Panc1 (cell line): ENCODE measurements at regions not wholly inside any gene's neighbourhood (a gene's known extent, or its start where the extent isn't known, plus 50 kb on each side); places are given as distances from the start of the nearest gene placed in this dataset.

Experiments
- ATAC-seq: fragments of 200-7000 bp; cut with Tn5 transposase; 2 replicates; pipeline ENCODE4 v1.9.1; 2020; ENCODE audit warnings: mild to moderate bottlenecking, moderate library complexity
- BruUV-seq: library from RNA; stranded (reverse); fragments of 400-500 nt; replicated peaks from 2 replicates; lab custom pipeline; 2021; lab: Mats Ljungman, UMichigan
- CTCF ChIA-PET: fragments of 300-600 bp; sonication (Branson Sonifier 250); formaldehyde crosslinking; loops from one replicate; lab custom pipeline; 2022; ENCODE audit warnings: antibody characterized with exemption; lab: Charles Lee
- POLR2A ChIA-PET: fragments of 300-600 bp; sonication (Branson Sonifier 250); formaldehyde crosslinking; loops from one replicate; lab custom pipeline; 2022; ENCODE audit warnings: antibody characterized with exemption; lab: Charles Lee
- DNase-seq: peaks from one replicate; pipeline ENCODE4 v3.0.0-alpha.2; 2010; ENCODE audit warnings: low read depth, low spot score
- H3K27ac ChIP-seq: 2 replicates; pipeline ENCODE4 v1.5.1; 2011; ENCODE audit warnings: mild to moderate bottlenecking, low read length, inconsistent platforms
- H3K27me3 ChIP-seq: fragments of 200-500 bp; sonication (Bioruptor generic); 2 replicates; pipeline ENCODE4 v1.6.0; 2014; ENCODE audit warnings: low read length, inconsistent platforms; ENCODE audit not compliant: control insufficient read depth, insufficient read depth
- H3K36me3 ChIP-seq: fragments of 200-500 bp; sonication (Bioruptor generic); 2 replicates; pipeline ENCODE4 v1.5.1; 2014; ENCODE audit warnings: inconsistent platforms, mild to moderate bottlenecking, low read length, moderate library complexity; ENCODE audit not compliant: control insufficient read depth, insufficient read depth
- H3K4me1 ChIP-seq: 2 replicates; pipeline ENCODE4 v1.5.1; 2011; ENCODE audit warnings: inconsistent platforms, mild to moderate bottlenecking, low read length, moderate library complexity; ENCODE audit not compliant: control insufficient read depth, insufficient read depth
- H3K4me3 ChIP-seq, 2 experiments: 2 replicates each; pipeline ENCODE4 v1.5.1; 2011 to 2012; ENCODE audit warnings: low read depth in 2 of 2, low read length in 2 of 2, mild to moderate bottlenecking in 2 of 2, inconsistent platforms in 1 of 2, moderate library complexity in 1 of 2
- H3K9me3 ChIP-seq: fragments of 200-500 bp; sonication (Bioruptor generic); 2 replicates; pipeline ENCODE4 v1.5.1; 2014; ENCODE audit warnings: low read depth, mild to moderate bottlenecking, inconsistent platforms, low read length, moderate library complexity; ENCODE audit not compliant: control insufficient read depth, insufficient read depth
- CTCF ChIP-seq: fragments of 450-650 bp; IDR thresholded peaks from 2 replicates; pipeline ENCODE4 v1.5.1; 2017; ENCODE audit warnings: mild to moderate bottlenecking
- POLR2AphosphoS5 ChIP-seq: IDR thresholded peaks from 2 replicates; pipeline ENCODE4 v1.6.1; 2012; ENCODE audit warnings: mild to moderate bottlenecking, low read depth, low read length, moderate library complexity
- REST ChIP-seq, 2 experiments: IDR thresholded peaks; 2 replicates each; pipeline ENCODE4 v1.6.1; 2011 to 2012; ENCODE audit warnings: low read depth in 2 of 2, control low read depth in 1 of 2, low read length in 1 of 2, mild to moderate bottlenecking in 1 of 2, moderate library complexity in 1 of 2; ENCODE audit not compliant: insufficient read depth in 1 of 2
- SIN3A ChIP-seq: IDR thresholded peaks from 2 replicates; pipeline ENCODE4 v1.6.1; 2012; ENCODE audit warnings: low read depth, mild to moderate bottlenecking, low read length, moderate library complexity, borderline replicate concordance; ENCODE audit not compliant: insufficient read depth
- TCF7L2 ChIP-seq: IDR thresholded peaks from 2 replicates; pipeline ENCODE4 v1.6.1; 2011; ENCODE audit warnings: mild to moderate bottlenecking, low read depth, low read length, inconsistent platforms
- in situ Hi-C: cut with HindIII; loops from 2 replicates; pipeline ENCODE4 v1.10.0; 2016; ENCODE audit warnings: low sequenced_read_pairs, low pct_unique_long_range_greater_than_20kb
- intact Hi-C: fragments of 100-400 bp; cut with micrococcal nuclease; formaldehyde crosslinking; loops from one replicate; pipeline ENCODE4 v1.10.0; 2022; ENCODE audit not compliant: unreplicated experiment

- in situ Hi-C loops: no loop called here
- no peaks in the 10 kb centered on the region for H3K27me3 ChIP-seq
- no TSS peak for BruUV-seq
- no peaks in the 10 kb centered on the region for H3K36me3 ChIP-seq
- DNase-seq (no peak), ATAC-seq (no peak)
- no peak overlapping the region for H3K27ac ChIP-seq
- POLR2A ChIA-PET: no interaction called here
- no peak overlapping the region for H3K4me3 ChIP-seq
- CTCF ChIA-PET: no interaction called here
- H3K4me1 ChIP-seq: no peaks in the 10 kb centered on the region
- intact Hi-C loops: no loop called here
- H3K9me3 ChIP-seq: no peaks in the 10 kb centered on the region
- TF ChIP-seq REST (IDR thresholded peaks at IDR 0.05; ENCODE audit: insufficient read depth in 1 of 2, low read depth in 2 of 2, low read length in 1 of 2) (no peak), TCF7L2 (no peak), SIN3A (no peak), CTCF (no peak), POLR2AphosphoS5 (no peak)
Measured at GRCh38 chr9:73423891-73424290, 272.2 kb downstream of the ANXA1 start.

GRCh38 chr9:73426269-73426668 lies 274.6 kb downstream of the ANXA1 start:
- Histone ChIP-seq H3K36me3 (no peaks in the 10 kb centered on the region), H3K4me3 (no peak overlapping the region), H3K9me3 (no peaks in the 10 kb centered on the region), H3K27me3 (no peaks in the 10 kb centered on the region), H3K27ac (no peak overlapping the region), H3K4me1 (no peaks in the 10 kb centered on the region)
- ATAC-seq (no peak), DNase-seq (no peak)
- TF ChIP-seq SIN3A (no peak), REST (IDR thresholded peaks at IDR 0.05; ENCODE audit: insufficient read depth in 1 of 2, low read depth in 2 of 2, low read length in 1 of 2) (no peak), TCF7L2 (no peak), CTCF (no peak), POLR2AphosphoS5 (no peak)
- intact Hi-C loops: no loop called here
- in situ Hi-C loops: no loop called here
- no TSS peak for BruUV-seq
- CTCF ChIA-PET: no interaction called here
- POLR2A ChIA-PET: no interaction called here
